ENCODE measurements at regions not wholly inside any gene's neighbourhood (a gene's known extent, or its start where the extent isn't known, plus 50 kb on each side); places are given as distances from the start of the nearest gene placed in this dataset.
"Not testable (repeated sequence)": the region's sequence is repeated elsewhere in the genome, so short reads cannot be mapped to it uniquely, and the experiment has no call there.

- TF ChIP-seq CTCF, POLR2A (IDR thresholded peaks at IDR 0.05): not testable (repeated sequence)
These were observed 1486.8 kb upstream of the WWC1 start for GRCh38 chr5:166804693-166805092.
